Smooth muscle cell (in vitro differentiated cells): ENCODE measurements at regions not wholly inside any gene's neighbourhood (a gene's known extent, or its start where the extent isn't known, plus 50 kb on each side); places are given as distances from the start of the nearest gene placed in this dataset.

Experiments
- DNase-seq: peaks from one replicate; lab custom pipeline; 2025; ENCODE audit not compliant: unreplicated experiment; lab: John Stamatoyannopoulos, UW
- H2AFZ ChIP-seq: fragments of 200-600 bp; sonication (generic); 2 replicates; pipeline ENCODE4 v1.6.0; 2016; ENCODE audit warnings: antibody characterized with exemption, low read depth, mild to moderate bottlenecking
- H3F3A ChIP-seq: fragments of 200-600 bp; sonication (generic); 2 replicates; pipeline ENCODE4 v1.6.0; 2017; ENCODE audit warnings: antibody characterized with exemption, low read depth
- H3K27ac ChIP-seq: fragments of 200-600 bp; sonication (generic); 2 replicates; pipeline ENCODE4 v1.5.1; 2016; ENCODE audit warnings: low read depth, mild to moderate bottlenecking
- H3K27me3 ChIP-seq: fragments of 200-600 bp; sonication (generic); 2 replicates; pipeline ENCODE4 v1.6.1; 2016; ENCODE audit warnings: low read depth, mild to moderate bottlenecking
- H3K36me3 ChIP-seq: fragments of 200-600 bp; sonication (generic); 2 replicates; pipeline ENCODE4 v1.5.1; 2016; ENCODE audit warnings: low read depth
- H3K4me1 ChIP-seq: fragments of 200-600 bp; sonication (generic); 2 replicates; pipeline ENCODE4 v1.5.1; 2016; ENCODE audit warnings: low read depth
- H3K4me2 ChIP-seq: fragments of 200-600 bp; sonication (generic); 2 replicates; pipeline ENCODE4 v1.6.0; 2016; ENCODE audit warnings: mild to moderate bottlenecking
- H3K4me3 ChIP-seq: fragments of 200-600 bp; sonication (generic); 2 replicates; pipeline ENCODE4 v1.5.1; 2016; ENCODE audit warnings: mild to moderate bottlenecking
- H3K79me2 ChIP-seq: fragments of 200-600 bp; sonication (generic); 2 replicates; pipeline ENCODE4 v1.6.0; 2016; ENCODE audit warnings: low read depth, mild to moderate bottlenecking
- H3K9ac ChIP-seq: fragments of 200-600 bp; sonication (generic); 2 replicates; pipeline ENCODE4 v1.6.0; 2016; ENCODE audit warnings: low read depth
- H3K9me3 ChIP-seq: fragments of 200-600 bp; sonication (generic); replicated peaks from 2 replicates; pipeline ENCODE4 v1.5.1; 2016; ENCODE audit warnings: low read depth
- H4K20me1 ChIP-seq: fragments of 200-600 bp; sonication (generic); 2 replicates; pipeline ENCODE4 v1.6.0; 2016; ENCODE audit warnings: low read depth
- CTCF ChIP-seq: fragments of 200-600 bp; sonication (generic); IDR thresholded peaks from 2 replicates; pipeline ENCODE4 v1.5.1; 2017; ENCODE audit warnings: borderline replicate concordance, mild to moderate bottlenecking, antibody characterized with exemption; ENCODE audit not compliant: insufficient read depth, poor library complexity, severe bottlenecking
- WGBS: methylation state at CpG from one replicate; pipeline ENCODE4 v1.1.7; 2016; ENCODE audit warnings: low lambda C conversion rate; 5-methylcytosine and 5-hydroxymethylcytosine counted together

GRCh38 chr17:71938340-71939010 lies 182.3 kb upstream of the SOX9 start:
- WGBS = 91% methylated on average over 9 of the region's 9 CpGs
- Histone ChIP-seq H3K27me3 (no peaks in the 10 kb centered on the region), H3F3A (peaks cover 5% of the 10 kb centered on the region), H3K27ac (no peak overlapping the region), H3K36me3 (no peaks in the 10 kb centered on the region), H2AFZ (no peak overlapping the region), H3K9ac (no peak overlapping the region), H4K20me1 (no peaks in the 10 kb centered on the region), H3K4me3 (no peak overlapping the region), H3K79me2 (no peaks in the 10 kb centered on the region), H3K9me3 (no peaks in the 10 kb centered on the region), H3K4me2 (no peak overlapping the region), H3K4me1 (peaks cover 6% of the 10 kb centered on the region)
- no peak for DNase-seq
- TF ChIP-seq CTCF = no peak

- Histone ChIP-seq H3K4me3 (no peak overlapping the region), H2AFZ (no peak overlapping the region), H3K9me3 (no peaks in the 10 kb centered on the region), H3K27ac (no peak overlapping the region), H3K36me3 (no peaks in the 10 kb centered on the region), H3K27me3 (no peaks in the 10 kb centered on the region), H3K9ac (no peak overlapping the region), H3K4me2 (no peak overlapping the region), H4K20me1 (no peaks in the 10 kb centered on the region), H3K79me2 (no peaks in the 10 kb centered on the region), H3K4me1 (no peaks in the 10 kb centered on the region), H3F3A (peaks cover 5% of the 10 kb centered on the region)
- TF ChIP-seq CTCF = no peak
- DNase-seq = no peak
- WGBS = 32% methylated on average over 1 of the region's 2 CpGs
These were observed 178.9 kb upstream of the SOX9 start for GRCh38 chr17:71941920-71942319.

GRCh38 chr17:71942626-71943025 lies 178.2 kb upstream of the SOX9 start:
- Histone ChIP-seq H3K4me1 (no peaks in the 10 kb centered on the region), H3K79me2 (no peaks in the 10 kb centered on the region), H2AFZ (no peak overlapping the region), H4K20me1 (no peaks in the 10 kb centered on the region), H3K4me2 (no peak overlapping the region), H3K27me3 (no peaks in the 10 kb centered on the region), H3K36me3 (no peaks in the 10 kb centered on the region), H3K9me3 (no peaks in the 10 kb centered on the region), H3K27ac (no peak overlapping the region), H3F3A (peaks cover 5% of the 10 kb centered on the region), H3K9ac (no peak overlapping the region), H3K4me3 (no peak overlapping the region)
- WGBS = 65% methylated on average over 3 of the region's 3 CpGs
- no peak for TF ChIP-seq CTCF
- no peak for DNase-seq
